Glutamatergic neuron (in vitro differentiated cells): ENCODE measurements at regions not wholly inside any gene's neighbourhood (a gene's known extent, or its start where the extent isn't known, plus 50 kb on each side); places are given as distances from the start of the nearest gene placed in this dataset.

Experiments
- DNase-seq: peaks from one replicate; pipeline ENCODE4 v3.0.0; 2022
- H3K27ac Mint-ChIP-seq: one replicate; pipeline ENCODE4 v1.8.0; 2020; ENCODE audit warnings: mild to moderate bottlenecking, mixed read lengths, inconsistent platforms; ENCODE audit not compliant: unreplicated experiment
- H3K27me3 Mint-ChIP-seq: one replicate; pipeline ENCODE4 v1.8.0; 2020; ENCODE audit warnings: mild to moderate bottlenecking, moderate library complexity, mixed read lengths, inconsistent platforms; ENCODE audit not compliant: unreplicated experiment
- H3K36me3 Mint-ChIP-seq: one replicate; pipeline ENCODE4 v1.8.0; 2020; ENCODE audit warnings: mild to moderate bottlenecking, mixed read lengths, inconsistent platforms; ENCODE audit not compliant: unreplicated experiment
- H3K4me1 Mint-ChIP-seq: one replicate; pipeline ENCODE4 v1.8.0; 2020; ENCODE audit warnings: mild to moderate bottlenecking, low read depth, mixed read lengths, inconsistent platforms; ENCODE audit not compliant: unreplicated experiment
- H3K4me3 Mint-ChIP-seq: one replicate; pipeline ENCODE4 v1.8.0; 2020; ENCODE audit warnings: mild to moderate bottlenecking, mixed read lengths, inconsistent platforms; ENCODE audit not compliant: unreplicated experiment
- H3K9me3 Mint-ChIP-seq: one replicate; pipeline ENCODE4 v1.8.0; 2020; ENCODE audit warnings: mild to moderate bottlenecking, moderate library complexity, mixed read lengths, inconsistent platforms; ENCODE audit not compliant: unreplicated experiment
- CTCF ChIP-seq: fragments of 200-600 bp; sonication (generic); IDR thresholded peaks from one replicate; pipeline ENCODE4 v1.5.0; 2021; ENCODE audit not compliant: partially characterized antibody, unreplicated experiment

DNA sequence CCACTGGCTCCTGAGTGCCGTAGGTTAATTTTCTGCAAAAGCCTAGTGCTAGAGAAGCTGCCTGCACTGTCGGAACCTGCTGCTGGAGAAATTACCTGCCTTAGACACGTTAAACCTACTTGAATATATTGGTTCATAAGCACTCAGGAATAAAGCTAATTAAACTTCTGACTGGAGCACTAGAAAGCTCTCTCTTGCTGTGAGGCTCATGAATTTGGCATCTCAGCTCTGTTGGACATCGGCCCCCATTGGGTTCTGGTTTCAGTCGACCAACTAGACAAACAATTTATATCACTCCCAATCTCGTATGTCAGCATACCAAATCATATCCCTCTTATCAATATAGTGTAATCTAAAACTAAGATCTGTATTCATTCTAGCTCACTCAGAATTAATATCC is 52.4 kb upstream of the SEMA3C start:
- H3K9me3 Mint-ChIP-seq = no peaks in the 10 kb centered on the region
- peaks cover 7% of the 10 kb centered on the region for H3K4me1 Mint-ChIP-seq
- H3K4me3 Mint-ChIP-seq = no peak overlapping the region
- H3K27ac Mint-ChIP-seq = no peak overlapping the region
- H3K36me3 Mint-ChIP-seq = peaks cover 5% of the 10 kb centered on the region
- H3K27me3 Mint-ChIP-seq = no peaks in the 10 kb centered on the region
- no peak for TF ChIP-seq CTCF
- DNase-seq = no peak
